Esophagus (tissue), 2 donors: ENCODE measurements at regions not wholly inside any gene's neighbourhood (a gene's known extent, or its start where the extent isn't known, plus 50 kb on each side); places are given as distances from the start of the nearest gene placed in this dataset.

Experiments
- H3K27ac ChIP-seq, 2 donors: one replicate each; pipeline ENCODE4 v1.5.1; 2013; ENCODE audit warnings: low read depth in 2 of 2, mild to moderate bottlenecking in 2 of 2, inconsistent platforms in 1 of 2, low read length in 1 of 2, moderate library complexity in 1 of 2
- H3K27me3 ChIP-seq, 2 donors: one replicate each; pipeline ENCODE4 v1.6.1; 2013; ENCODE audit warnings: low read length in 2 of 2, control low read depth in 1 of 2, mild to moderate bottlenecking in 1 of 2; ENCODE audit not compliant: insufficient read depth in 2 of 2, control insufficient read depth in 1 of 2
- H3K36me3 ChIP-seq, 2 donors: one replicate each; pipeline ENCODE4 v1.6.1; 2013; ENCODE audit warnings: low read length in 1 of 2; ENCODE audit not compliant: control insufficient read depth in 2 of 2, insufficient read depth in 2 of 2
- H3K4me1 ChIP-seq, 2 donors: one replicate each; pipeline ENCODE4 v1.6.1; 2013; ENCODE audit warnings: low read length in 1 of 2; ENCODE audit not compliant: control insufficient read depth in 2 of 2, insufficient read depth in 2 of 2
- H3K4me3 ChIP-seq, 2 donors: one replicate each; pipeline ENCODE4 v1.5.1; 2013; ENCODE audit warnings: low read length in 2 of 2, mild to moderate bottlenecking in 2 of 2, low read depth in 1 of 2, moderate library complexity in 1 of 2
- H3K9me3 ChIP-seq, 2 donors: one replicate each; pipeline ENCODE4 v1.6.1; 2013; ENCODE audit warnings: mild to moderate bottlenecking in 2 of 2, low read depth in 1 of 2, low read length in 1 of 2, moderate library complexity in 1 of 2; ENCODE audit not compliant: control insufficient read depth in 2 of 2, insufficient read depth in 1 of 2
- WGBS, 2 donors: extraction: QIAGEN DNeasy Blood & Tissue Kit; methylation state at CpG; one replicate each; pipeline ENCODE4 v1.1.7; 2013; 5-methylcytosine and 5-hydroxymethylcytosine counted together
- donor health status: healthy with polysubstance abuse.
- donor health status: Bipolar disorder and iron deficiency.

GRCh38 chr2:228629251-228629650 lies 447.8 kb upstream of the SPHKAP start:
- Histone ChIP-seq H3K4me1 (no peaks in the 10 kb centered on the region), H3K27me3 (no peaks in the 10 kb centered on the region), H3K9me3 (peaks cover 2 to 3% of the 10 kb centered on the region in 2 donors), H3K4me3 (no peak overlapping the region), H3K36me3 (no peaks in the 10 kb centered on the region), H3K27ac (no peak overlapping the region)
- 70 to 76% methylated on average over 1 of the region's 1 CpG for WGBS, 2 donors

- Histone ChIP-seq H3K36me3 (no peaks in the 10 kb centered on the region), H3K4me3 (no peak overlapping the region), H3K4me1 (no peaks in the 10 kb centered on the region), H3K27me3 (no peaks in the 10 kb centered on the region), H3K27ac (no peak overlapping the region), H3K9me3 (peaks cover 2 to 3% of the 10 kb centered on the region in 2 donors)
- 77% methylated on average over 4 of the region's 4 CpGs for WGBS, 2 donors
These were observed 447.2 kb upstream of the SPHKAP start for GRCh38 chr2:228628682-228629081.

- Histone ChIP-seq H3K27me3 (no peaks in the 10 kb centered on the region), H3K4me3 (no peak overlapping the region), H3K9me3 (peaks cover 2 to 3% of the 10 kb centered on the region in 2 donors), H3K36me3 (no peaks in the 10 kb centered on the region), H3K4me1 (no peaks in the 10 kb centered on the region), H3K27ac (no peak overlapping the region)
- WGBS, 2 donors, result 77 to 84% methylated on average over 4 of the region's 4 CpGs
These were observed 446.0 kb upstream of the SPHKAP start for GRCh38 chr2:228627510-228627909.

GRCh38 chr2:228625481-228625880 lies 444.0 kb upstream of the SPHKAP start:
- peaks cover 2 to 3% of the 10 kb centered on the region in 2 donors for H3K9me3 ChIP-seq
- H3K27me3 ChIP-seq, result no peaks in the 10 kb centered on the region
- H3K4me3 ChIP-seq, result no peak overlapping the region
- no peaks in the 10 kb centered on the region for H3K36me3 ChIP-seq
- 78 to 84% methylated on average over 3 of the region's 3 CpGs for WGBS, 2 donors
- H3K27ac ChIP-seq, result no peak overlapping the region
- H3K4me1 ChIP-seq, result no peaks in the 10 kb centered on the region

- H3K9me3 ChIP-seq, result peaks cover 2 to 3% of the 10 kb centered on the region in 2 donors
- no peaks in the 10 kb centered on the region for H3K27me3 ChIP-seq
- no peaks in the 10 kb centered on the region for H3K36me3 ChIP-seq
- no peak overlapping the region for H3K4me3 ChIP-seq
- no peak overlapping the region for H3K27ac ChIP-seq
- WGBS, 2 donors, result 96 to 97% methylated on average over 1 of the region's 1 CpG
- no peaks in the 10 kb centered on the region for H3K4me1 ChIP-seq
These were observed 443.2 kb upstream of the SPHKAP start for GRCh38 chr2:228624733-228625132.

GRCh38 chr2:228615496-228615895 lies 434.0 kb upstream of the SPHKAP start:
- H3K4me1 ChIP-seq, result no peaks in the 10 kb centered on the region
- H3K9me3 ChIP-seq, result no peaks in the 10 kb centered on the region
- no peaks in the 10 kb centered on the region for H3K36me3 ChIP-seq
- 93 to 97% methylated on average over 3 of the region's 3 CpGs for WGBS, 2 donors
- H3K4me3 ChIP-seq, result no peak overlapping the region
- no peak overlapping the region for H3K27ac ChIP-seq
- H3K27me3 ChIP-seq, result no peaks in the 10 kb centered on the region

GRCh38 chr2:228614741-228615140 lies 433.3 kb upstream of the SPHKAP start:
- H3K27me3 ChIP-seq, result no peaks in the 10 kb centered on the region
- H3K9me3 ChIP-seq, result no peaks in the 10 kb centered on the region
- no peaks in the 10 kb centered on the region for H3K36me3 ChIP-seq
- H3K4me3 ChIP-seq, result no peak overlapping the region
- no peaks in the 10 kb centered on the region for H3K4me1 ChIP-seq
- 62 to 77% methylated on average over 2 of the region's 2 CpGs for WGBS, 2 donors
- no peak overlapping the region for H3K27ac ChIP-seq

GRCh38 chr2:228613133-228613850 lies 431.8 kb upstream of the SPHKAP start:
- 79% methylated on average over 8 of the region's 8 CpGs for WGBS, 2 donors
- H3K27me3 ChIP-seq, result no peaks in the 10 kb centered on the region
- no peaks in the 10 kb centered on the region for H3K9me3 ChIP-seq
- H3K27ac ChIP-seq, result no peak overlapping the region
- no peak overlapping the region for H3K4me3 ChIP-seq
- no peaks in the 10 kb centered on the region for H3K4me1 ChIP-seq
- no peaks in the 10 kb centered on the region for H3K36me3 ChIP-seq

GRCh38 chr2:228611171-228611570 lies 429.7 kb upstream of the SPHKAP start:
- Histone ChIP-seq H3K9me3 (no peaks in the 10 kb centered on the region), H3K4me3 (no peak overlapping the region)
- WGBS, 2 donors, result 85 to 91% methylated on average over 1 of the region's 1 CpG

GRCh38 chr2:228602288-228602687 lies 420.8 kb upstream of the SPHKAP start:
- 52 to 59% methylated on average over 2 of the region's 2 CpGs for WGBS, 2 donors
- no peaks in the 10 kb centered on the region for H3K9me3 ChIP-seq
- no peaks in the 10 kb centered on the region for H3K36me3 ChIP-seq
- H3K4me3 ChIP-seq, result no peak overlapping the region
- no peak overlapping the region for H3K27ac ChIP-seq
- H3K4me1 ChIP-seq, result no peaks in the 10 kb centered on the region
- H3K27me3 ChIP-seq, result no peaks in the 10 kb centered on the region

More at GRCh38 chr2:228611171-228611570, 429.7 kb upstream of the SPHKAP start:
- Histone ChIP-seq H3K27me3 (no peaks in the 10 kb centered on the region), H3K36me3 (no peaks in the 10 kb centered on the region), H3K4me1 (no peaks in the 10 kb centered on the region), H3K27ac (no peak overlapping the region)
